OCI-LY1 (cell line): ENCODE measurements at regions not wholly inside any gene's neighbourhood (a gene's known extent, or its start where the extent isn't known, plus 50 kb on each side); places are given as distances from the start of the nearest gene placed in this dataset.

Experiments
- CTCF ChIP-seq: fragments of 200-600 bp; sonication (generic), shearing (Covaris generic); IDR thresholded peaks from 2 replicates; pipeline ENCODE4 v1.5.1; 2017; ENCODE audit warnings: mild to moderate bottlenecking, antibody characterized with exemption, low read length, moderate library complexity, mixed read lengths
- EZH2 ChIP-seq: fragments of 200-600 bp; sonication (generic), shearing (Covaris generic); IDR thresholded peaks from 2 replicates; pipeline ENCODE4 v1.8.0; 2017; ENCODE audit warnings: borderline replicate concordance, mixed run types, mild to moderate bottlenecking, antibody characterized with exemption, low read length, moderate library complexity, mixed read lengths

- TF ChIP-seq CTCF (no peak), EZH2 (no peak)
Measured at GRCh38 chr4:14321723-14322122, 680.6 kb upstream of the CPEB2 start.
